Neural progenitor cell (in vitro differentiated cells): ENCODE measurements at regions not wholly inside any gene's neighbourhood (a gene's known extent, or its start where the extent isn't known, plus 50 kb on each side); places are given as distances from the start of the nearest gene placed in this dataset.

Experiments used
- DNase-seq: peaks from one replicate; pipeline ENCODE4 v3.0.0-alpha.2; 2016; ENCODE audit warnings: low spot score
- H2AFZ ChIP-seq: fragments of 200-600 bp; sonication (generic); replicated peaks from 2 replicates; pipeline ENCODE4 v1.6.1; 2016; ENCODE audit warnings: antibody characterized with exemption
- H3F3A ChIP-seq: fragments of 200-600 bp; sonication (generic); 2 replicates; pipeline ENCODE4 v1.6.1; 2016; ENCODE audit warnings: antibody characterized with exemption, low read depth
- H3K27ac ChIP-seq: fragments of 200-600 bp; sonication (generic); 2 replicates; pipeline ENCODE4 v1.5.1; 2016; ENCODE audit warnings: mild to moderate bottlenecking
- H3K27me3 ChIP-seq: fragments of 200-600 bp; sonication (generic); 2 replicates; pipeline ENCODE4 v1.6.1; 2016; ENCODE audit warnings: mild to moderate bottlenecking, moderate library complexity
- H3K36me3 ChIP-seq: fragments of 200-600 bp; sonication (generic); 2 replicates; pipeline ENCODE4 v1.5.1; 2016
- H3K4me1 ChIP-seq: fragments of 200-600 bp; sonication (generic); 2 replicates; pipeline ENCODE4 v1.6.1; 2016; ENCODE audit warnings: mixed run types
- H3K4me2 ChIP-seq: fragments of 200-600 bp; sonication (generic); 2 replicates; pipeline ENCODE4 v1.6.1; 2016
- H3K4me3 ChIP-seq: fragments of 200-600 bp; sonication (generic); 2 replicates; pipeline ENCODE4 v1.5.1; 2016
- H3K79me2 ChIP-seq: fragments of 200-600 bp; sonication (generic); 2 replicates; pipeline ENCODE4 v1.6.1; 2016; ENCODE audit warnings: low read depth
- H3K9ac ChIP-seq: fragments of 200-600 bp; sonication (generic); 2 replicates; pipeline ENCODE4 v1.6.1; 2016
- H3K9me3 ChIP-seq: fragments of 200-600 bp; sonication (generic); 2 replicates; pipeline ENCODE4 v1.5.1; 2016; ENCODE audit warnings: low read depth
- H4K20me1 ChIP-seq: fragments of 200-600 bp; sonication (generic); 2 replicates; pipeline ENCODE4 v1.6.1; 2016; ENCODE audit warnings: low read depth
- H3K27ac Mint-ChIP-seq: 3 replicates; pipeline ENCODE4 v1.8.0; 2021; ENCODE audit warnings: mixed read lengths
- H3K27me3 Mint-ChIP-seq: 2 replicates; pipeline ENCODE4 v1.8.0; 2022; ENCODE audit warnings: low read depth, mild to moderate bottlenecking, inconsistent platforms, moderate library complexity, mixed read lengths; ENCODE audit not compliant: insufficient read depth
- H3K36me3 Mint-ChIP-seq: 3 replicates; pipeline ENCODE4 v1.8.0; 2021; ENCODE audit warnings: mixed read lengths
- H3K4me1 Mint-ChIP-seq: 3 replicates; pipeline ENCODE4 v1.8.0; 2021; ENCODE audit warnings: mixed read lengths
- H3K4me3 Mint-ChIP-seq: 3 replicates; pipeline ENCODE4 v1.8.0; 2021; ENCODE audit warnings: mild to moderate bottlenecking, moderate library complexity, mixed read lengths
- H3K9me3 Mint-ChIP-seq: 3 replicates; pipeline ENCODE4 v1.8.0; 2020; ENCODE audit warnings: mixed read lengths
- EZH2 ChIP-seq: fragments of 200-600 bp; sonication (generic); IDR thresholded peaks from 2 replicates; pipeline ENCODE4 v1.6.1; 2017; ENCODE audit warnings: antibody characterized with exemption, mild to moderate bottlenecking, moderate library complexity
- EZH2phosphoT487 ChIP-seq: fragments of 200-600 bp; sonication (generic); IDR thresholded peaks from 2 replicates; pipeline ENCODE4 v1.6.1; 2017; ENCODE audit warnings: antibody characterized with exemption
- TF ChIP-seq, protein P1 (sequence below): fragments of 200-600 bp; sonication (generic); IDR thresholded peaks from 2 replicates; pipeline ENCODE4 v1.5.1; 2017; ENCODE audit warnings: antibody characterized with exemption, mild to moderate bottlenecking

DNA sequence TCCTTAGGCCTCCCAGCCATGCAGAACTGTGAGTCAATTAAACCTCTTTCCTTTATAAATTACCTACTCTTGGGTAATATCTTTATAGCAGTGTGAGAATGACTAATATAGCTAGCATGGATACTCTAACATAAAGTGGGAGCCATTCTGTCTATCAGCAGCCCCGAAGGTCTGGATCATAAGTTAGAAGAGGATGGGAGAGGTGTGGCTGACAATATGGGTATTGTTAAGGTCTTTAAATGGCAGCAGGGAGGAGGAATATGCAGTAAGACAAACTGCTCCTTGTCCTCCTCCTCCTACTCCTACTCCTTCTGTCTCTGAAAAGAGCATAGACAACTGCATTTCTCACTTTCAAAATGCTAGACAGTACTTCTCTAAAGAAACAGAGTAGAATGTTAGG lies 214.0 kb upstream of the C1orf87 start:
- peaks cover 2% of the 10 kb centered on the region for H3K4me1 Mint-ChIP-seq
- Histone ChIP-seq H3K27me3 (no peaks in the 10 kb centered on the region), H3K4me1 (no peaks in the 10 kb centered on the region), H2AFZ (no peak overlapping the region), H4K20me1 (no peaks in the 10 kb centered on the region), H3K4me2 (no peak overlapping the region), H3F3A (no peaks in the 10 kb centered on the region), H3K4me3 (no peak overlapping the region), H3K36me3 (no peaks in the 10 kb centered on the region), H3K9ac (no peak overlapping the region), H3K27ac (no peak overlapping the region), H3K9me3 (no peaks in the 10 kb centered on the region), H3K79me2 (no peaks in the 10 kb centered on the region)
- H3K27ac Mint-ChIP-seq = no peak overlapping the region
- H3K4me3 Mint-ChIP-seq = no peak overlapping the region
- DNase-seq = no peak
- no peaks in the 10 kb centered on the region for H3K9me3 Mint-ChIP-seq
- H3K36me3 Mint-ChIP-seq = no peaks in the 10 kb centered on the region
- H3K27me3 Mint-ChIP-seq = no peaks in the 10 kb centered on the region
- TF ChIP-seq, protein P1, sequence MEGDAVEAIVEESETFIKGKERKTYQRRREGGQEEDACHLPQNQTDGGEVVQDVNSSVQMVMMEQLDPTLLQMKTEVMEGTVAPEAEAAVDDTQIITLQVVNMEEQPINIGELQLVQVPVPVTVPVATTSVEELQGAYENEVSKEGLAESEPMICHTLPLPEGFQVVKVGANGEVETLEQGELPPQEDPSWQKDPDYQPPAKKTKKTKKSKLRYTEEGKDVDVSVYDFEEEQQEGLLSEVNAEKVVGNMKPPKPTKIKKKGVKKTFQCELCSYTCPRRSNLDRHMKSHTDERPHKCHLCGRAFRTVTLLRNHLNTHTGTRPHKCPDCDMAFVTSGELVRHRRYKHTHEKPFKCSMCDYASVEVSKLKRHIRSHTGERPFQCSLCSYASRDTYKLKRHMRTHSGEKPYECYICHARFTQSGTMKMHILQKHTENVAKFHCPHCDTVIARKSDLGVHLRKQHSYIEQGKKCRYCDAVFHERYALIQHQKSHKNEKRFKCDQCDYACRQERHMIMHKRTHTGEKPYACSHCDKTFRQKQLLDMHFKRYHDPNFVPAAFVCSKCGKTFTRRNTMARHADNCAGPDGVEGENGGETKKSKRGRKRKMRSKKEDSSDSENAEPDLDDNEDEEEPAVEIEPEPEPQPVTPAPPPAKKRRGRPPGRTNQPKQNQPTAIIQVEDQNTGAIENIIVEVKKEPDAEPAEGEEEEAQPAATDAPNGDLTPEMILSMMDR = no peak
- TF ChIP-seq EZH2phosphoT487 (no peak), EZH2 (no peak)

DNA sequence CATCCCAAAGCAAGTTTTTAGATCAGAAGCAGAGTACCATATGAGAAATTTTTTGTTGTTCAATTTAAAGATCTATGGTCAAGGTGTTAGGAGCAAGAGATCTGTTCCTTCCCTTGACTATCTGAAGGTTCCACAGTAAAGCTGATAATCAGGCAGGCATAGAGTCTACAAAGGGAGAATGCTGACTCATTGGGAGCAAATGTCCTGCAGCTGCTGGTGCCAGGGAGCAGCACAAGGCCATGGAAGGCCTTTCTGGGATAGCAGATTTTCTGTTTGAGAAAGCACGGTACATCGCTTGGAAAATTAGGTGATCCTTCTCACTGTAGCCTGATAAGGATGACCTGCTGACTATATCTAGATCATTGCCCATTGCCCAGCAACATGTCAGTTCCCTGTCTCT lies 210.1 kb upstream of the C1orf87 start:
- H3K4me2 ChIP-seq = no peak overlapping the region
- Mint-ChIP-seq H3K9me3 (no peaks in the 10 kb centered on the region), H3K27me3 (no peaks in the 10 kb centered on the region), H3K4me1 (peaks cover 21% of the 10 kb centered on the region), H3K27ac (no peak overlapping the region), H3K4me3 (no peak overlapping the region), H3K36me3 (no peaks in the 10 kb centered on the region)
- H3K27ac ChIP-seq = no peak overlapping the region
- H3K36me3 ChIP-seq = no peaks in the 10 kb centered on the region
- H3K79me2 ChIP-seq = no peaks in the 10 kb centered on the region
- H3K9me3 ChIP-seq = no peaks in the 10 kb centered on the region
- H3K4me3 ChIP-seq = no peak overlapping the region
- no peaks in the 10 kb centered on the region for H4K20me1 ChIP-seq
- no peak overlapping the region for H2AFZ ChIP-seq
- no peak for TF ChIP-seq EZH2
- TF ChIP-seq, protein P1 = no peak
- no peak for TF ChIP-seq EZH2phosphoT487
- H3F3A ChIP-seq = no peaks in the 10 kb centered on the region
- peaks cover 10% of the 10 kb centered on the region for H3K4me1 ChIP-seq
- H3K27me3 ChIP-seq = no peaks in the 10 kb centered on the region
- H3K9ac ChIP-seq = no peak overlapping the region
- no peak for DNase-seq

DNA sequence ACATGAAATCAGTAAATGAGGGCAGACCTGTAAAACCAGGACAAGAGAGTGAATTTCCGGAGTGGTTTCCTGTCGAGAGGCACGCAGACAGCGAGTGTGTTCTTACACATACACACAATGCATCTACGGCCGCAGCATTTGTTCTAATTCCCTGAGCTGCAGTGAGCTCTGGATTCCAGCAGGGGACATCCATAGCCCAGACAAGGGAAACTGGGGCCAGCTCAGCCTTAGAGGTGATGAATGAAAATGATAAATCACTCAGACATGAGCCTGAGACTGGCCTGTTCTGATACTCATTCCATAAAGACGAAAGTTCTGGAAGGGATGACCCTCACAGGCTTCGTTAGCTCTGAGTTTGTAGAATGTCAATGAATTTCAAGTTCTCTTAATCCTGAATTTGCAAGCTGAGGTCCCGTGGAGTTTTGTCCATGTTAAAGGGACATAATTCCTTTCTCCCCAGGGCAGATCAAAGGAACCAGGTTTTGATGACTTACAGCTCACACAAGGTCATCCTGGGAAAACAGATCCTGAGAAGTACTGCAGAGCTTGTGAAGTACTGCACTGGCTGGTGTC lies 207.9 kb upstream of the C1orf87 start:
- H3K9ac ChIP-seq = no peak overlapping the region

More for the DNA sequence above, 207.9 kb upstream of the C1orf87 start:
- H3K9me3 Mint-ChIP-seq = no peaks in the 10 kb centered on the region
- TF ChIP-seq, protein P1 = peak; percentile 89
- TF ChIP-seq EZH2 = no peak
- peaks cover 21% of the 10 kb centered on the region for H3K4me1 Mint-ChIP-seq
- no peak overlapping the region for H3K27ac Mint-ChIP-seq
- Histone ChIP-seq H3K4me2 (peak overlapping the region; percentile 63), H2AFZ (peak overlapping the region; percentile 89), H3K4me3 (peak overlapping the region; percentile 11), H4K20me1 (no peaks in the 10 kb centered on the region), H3K9me3 (no peaks in the 10 kb centered on the region), H3K36me3 (no peaks in the 10 kb centered on the region), H3K27ac (no peak overlapping the region), H3K4me1 (peaks cover 10% of the 10 kb centered on the region), H3F3A (no peaks in the 10 kb centered on the region), H3K79me2 (no peaks in the 10 kb centered on the region), H3K27me3 (no peaks in the 10 kb centered on the region)
- no peaks in the 10 kb centered on the region for H3K36me3 Mint-ChIP-seq
- DNase-seq = peak; percentile 86
- H3K4me3 Mint-ChIP-seq = no peak overlapping the region
- no peaks in the 10 kb centered on the region for H3K27me3 Mint-ChIP-seq
